ENCODE measurements at regions not wholly inside any gene's neighbourhood (a gene's known extent, or its start where the extent isn't known, plus 50 kb on each side); places are given as distances from the start of the nearest gene placed in this dataset.
"Not testable (repeated sequence)": the region's sequence is repeated elsewhere in the genome, so short reads cannot be mapped to it uniquely, and the experiment has no call there.

DNA sequence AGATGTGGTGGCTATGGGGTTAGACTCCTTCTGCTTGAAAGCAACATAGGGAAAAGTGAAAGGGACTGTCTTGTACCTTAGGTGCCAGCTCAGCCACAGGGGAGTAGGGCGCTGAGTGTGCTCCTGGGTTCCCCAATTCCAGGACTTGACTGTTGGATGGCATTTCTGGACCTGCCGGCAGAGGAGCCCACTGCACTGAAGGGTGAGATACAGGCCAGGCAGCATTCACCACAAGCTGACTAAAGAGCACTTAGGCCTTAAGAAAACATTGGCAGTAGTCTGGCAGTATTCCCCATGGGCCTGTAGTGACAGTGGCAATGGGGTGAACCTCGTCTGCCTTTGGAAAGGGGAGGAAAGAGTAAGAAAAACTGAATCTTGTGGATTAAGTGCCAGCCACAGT is 67.1 kb upstream of the TMTC2 start:
- DNase-seq (ENCODE audit: low read depth) = no peak
- TF ChIP-seq, protein P1, sequence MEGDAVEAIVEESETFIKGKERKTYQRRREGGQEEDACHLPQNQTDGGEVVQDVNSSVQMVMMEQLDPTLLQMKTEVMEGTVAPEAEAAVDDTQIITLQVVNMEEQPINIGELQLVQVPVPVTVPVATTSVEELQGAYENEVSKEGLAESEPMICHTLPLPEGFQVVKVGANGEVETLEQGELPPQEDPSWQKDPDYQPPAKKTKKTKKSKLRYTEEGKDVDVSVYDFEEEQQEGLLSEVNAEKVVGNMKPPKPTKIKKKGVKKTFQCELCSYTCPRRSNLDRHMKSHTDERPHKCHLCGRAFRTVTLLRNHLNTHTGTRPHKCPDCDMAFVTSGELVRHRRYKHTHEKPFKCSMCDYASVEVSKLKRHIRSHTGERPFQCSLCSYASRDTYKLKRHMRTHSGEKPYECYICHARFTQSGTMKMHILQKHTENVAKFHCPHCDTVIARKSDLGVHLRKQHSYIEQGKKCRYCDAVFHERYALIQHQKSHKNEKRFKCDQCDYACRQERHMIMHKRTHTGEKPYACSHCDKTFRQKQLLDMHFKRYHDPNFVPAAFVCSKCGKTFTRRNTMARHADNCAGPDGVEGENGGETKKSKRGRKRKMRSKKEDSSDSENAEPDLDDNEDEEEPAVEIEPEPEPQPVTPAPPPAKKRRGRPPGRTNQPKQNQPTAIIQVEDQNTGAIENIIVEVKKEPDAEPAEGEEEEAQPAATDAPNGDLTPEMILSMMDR (conservative IDR thresholded peaks at IDR 0.05; ENCODE audit: low read depth, low read length) = no peak
- no peak overlapping the region for H3K4me3 ChIP-seq (ENCODE audit: low read depth, low read length)

DNA sequence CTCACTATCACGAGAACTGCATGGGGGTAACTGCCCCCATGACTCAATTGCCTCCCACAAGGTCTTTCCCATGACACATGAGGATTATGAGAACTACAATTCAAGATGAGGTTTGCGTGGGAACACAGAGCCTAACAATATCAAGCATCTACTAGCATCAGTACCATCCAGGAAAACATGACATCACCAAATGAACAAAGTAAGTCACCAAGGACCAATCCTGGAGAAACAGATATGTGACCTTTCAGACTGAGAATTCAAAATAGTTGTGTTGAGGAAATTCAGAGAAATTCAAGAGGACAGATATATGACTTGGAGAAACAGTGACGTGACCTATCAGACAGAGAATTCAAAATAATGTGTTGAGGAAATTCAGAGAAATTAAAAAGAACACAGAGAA is 65.8 kb upstream of the TMTC2 start:
- DNase-seq (ENCODE audit: low read depth) = no peak
- TF ChIP-seq, protein P1 (conservative IDR thresholded peaks at IDR 0.05; ENCODE audit: low read depth, low read length) = no peak
- no peak overlapping the region for H3K4me3 ChIP-seq (ENCODE audit: low read depth, low read length)

DNA sequence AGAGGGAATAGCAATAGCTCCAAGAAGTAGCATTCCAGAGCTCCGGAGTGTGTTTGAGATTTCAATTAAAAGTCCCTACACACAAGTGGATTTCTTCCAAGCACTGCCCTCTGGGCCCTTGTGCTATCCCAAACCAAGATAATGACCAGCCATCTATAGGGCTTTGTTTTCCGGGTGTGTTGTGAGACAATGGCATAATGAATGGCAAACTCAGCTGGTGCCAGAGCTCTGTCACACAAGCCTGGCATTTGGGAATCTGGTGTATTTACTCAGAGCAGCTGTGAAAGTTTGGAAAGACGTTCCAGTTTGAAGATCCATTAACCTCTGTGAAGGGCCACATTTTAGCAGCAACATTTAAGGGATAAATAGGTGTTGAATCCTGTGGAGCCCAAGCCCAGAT is 61.2 kb upstream of the TMTC2 start:
- H3K4me3 ChIP-seq (ENCODE audit: low read depth, low read length) = no peak overlapping the region
- DNase-seq (ENCODE audit: low read depth) = no peak
- TF ChIP-seq, protein P1 (conservative IDR thresholded peaks at IDR 0.05; ENCODE audit: low read depth, low read length) = no peak

DNA sequence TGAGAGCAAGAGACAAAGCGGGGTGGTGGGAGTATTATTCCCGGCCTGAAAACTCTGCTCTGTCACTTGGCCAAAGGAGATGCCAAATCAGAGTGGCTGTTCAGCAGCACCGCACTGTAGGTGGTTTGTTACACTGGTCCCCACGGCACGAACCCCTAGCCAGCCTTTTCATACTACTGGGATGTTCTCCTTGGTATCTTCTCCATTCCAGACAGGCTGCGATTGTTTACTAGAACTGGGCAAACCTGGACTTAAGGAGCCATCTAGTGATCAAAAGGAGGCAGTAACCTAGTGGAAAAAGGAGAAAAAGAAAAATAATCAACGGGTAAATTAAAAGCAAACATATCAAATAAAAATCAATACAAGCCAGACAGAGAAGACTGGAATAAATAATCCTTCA is 58.9 kb upstream of the TMTC2 start:
- H3K4me3 ChIP-seq (ENCODE audit: low read depth, low read length) = no peak overlapping the region
- TF ChIP-seq, protein P1 (conservative IDR thresholded peaks at IDR 0.05; ENCODE audit: low read depth, low read length) = peak; percentile 70
- DNase-seq (ENCODE audit: low read depth) = peak; percentile 67

DNA sequence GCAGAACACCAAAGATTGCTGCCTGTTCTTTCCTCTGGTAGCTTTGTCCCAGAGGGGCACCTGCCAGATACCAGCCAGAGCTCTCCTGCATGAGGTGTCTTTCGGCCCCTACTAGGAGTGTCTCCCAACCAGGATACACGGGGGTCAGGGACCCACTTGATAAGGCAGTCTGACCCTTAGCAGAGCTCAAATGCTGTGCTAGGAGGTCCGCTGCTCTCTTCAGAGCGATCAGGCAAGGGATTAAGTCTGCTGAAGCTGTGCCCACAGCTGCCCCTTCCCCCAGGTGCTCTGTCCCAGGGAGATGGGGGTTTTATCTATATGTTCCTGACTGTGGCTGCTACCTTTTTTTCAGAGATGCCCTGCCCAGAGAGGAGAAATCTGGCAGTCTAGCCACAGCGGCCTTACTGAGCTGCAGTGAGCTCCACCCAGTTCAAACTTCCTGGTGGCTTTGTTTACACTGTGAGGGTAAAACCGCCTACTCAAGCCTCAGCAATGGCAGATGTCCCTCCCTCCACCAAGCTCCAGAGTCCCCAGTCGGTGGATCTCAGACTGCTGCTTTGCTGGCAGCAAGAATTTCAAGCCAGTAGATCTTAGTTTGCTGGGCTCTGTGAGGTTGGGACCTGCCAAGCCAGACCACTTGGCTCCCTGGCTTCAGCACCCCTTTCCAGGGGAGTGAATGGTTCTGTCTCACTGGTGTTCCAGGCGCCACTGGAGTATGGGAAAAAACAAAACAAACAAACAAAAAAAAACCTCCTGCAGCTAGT is 52.0 kb upstream of the TMTC2 start:
- DNase-seq (ENCODE audit: low read depth); H3K4me3 ChIP-seq (ENCODE audit: low read depth, low read length): not testable (repeated sequence)

DNA sequence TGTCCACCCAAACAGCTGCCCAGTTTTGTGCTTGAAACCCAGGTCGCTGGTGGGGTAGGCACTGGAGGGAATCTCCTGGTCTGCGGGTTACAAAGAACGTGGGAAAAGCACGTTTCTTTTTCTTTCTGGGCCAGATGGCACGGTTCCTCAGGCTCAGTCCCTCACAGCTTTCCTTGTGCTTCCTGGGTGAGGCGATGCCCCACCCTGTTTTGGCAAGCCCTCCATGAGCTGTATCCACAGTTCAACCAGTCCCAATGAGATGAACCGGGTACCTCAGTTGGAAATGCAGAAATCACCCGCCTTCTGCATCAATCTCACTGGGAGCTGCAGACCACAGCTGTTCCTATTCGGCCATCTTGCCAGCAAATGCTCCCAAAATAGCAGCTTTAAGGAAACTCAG is 51.4 kb upstream of the TMTC2 start:
- no peak for DNase-seq (ENCODE audit: low read depth)
- TF ChIP-seq, protein P1 (conservative IDR thresholded peaks at IDR 0.05; ENCODE audit: low read depth, low read length) = no peak
- H3K4me3 ChIP-seq (ENCODE audit: low read depth, low read length) = no peak overlapping the region
